ENCODE measurements at regions not wholly inside any gene's neighbourhood (a gene's known extent, or its start where the extent isn't known, plus 50 kb on each side); places are given as distances from the start of the nearest gene placed in this dataset.

GRCh38 chr21:23507501-23507900 lies 2099.8 kb downstream of the MRPL39 start:
- DNase-seq (no peak), ATAC-seq (ENCODE audit: low read depth) (no peak)
- in situ Hi-C loops (cut with MboI; ENCODE audit: low sequenced_read_pairs): no loop called here
- CTCF ChIA-PET: no interaction called here
- Histone ChIP-seq H3K56ac (ENCODE audit: extremely low read depth, insufficient read depth, low read length) (no peak overlapping the region), H3K4me3 (ENCODE audit: insufficient read depth, low read depth, low read length) (no peak overlapping the region), H3K36me3 (ENCODE audit: control insufficient read depth, insufficient read depth, low read length) (no peaks in the 10 kb centered on the region), H3K9me3 (ENCODE audit: control insufficient read depth, insufficient read depth, low read length) (peaks cover 4% of the 10 kb centered on the region; the same call in 1 of the 2 replicates), H3K27ac (ENCODE audit: insufficient read depth, low read length) (no peak overlapping the region), H2AK5ac (ENCODE audit: low read depth, low read length) (no peak overlapping the region), H3K9ac (ENCODE audit: low read depth, low read length) (no peak overlapping the region), H2BK20ac (ENCODE audit: low read depth, low read length) (no peak overlapping the region), H4K91ac (ENCODE audit: insufficient read depth, low read depth, low read length) (no peak overlapping the region), H3K4ac (ENCODE audit: low read depth, low read length) (no peak overlapping the region), H2BK120ac (ENCODE audit: low read depth, low read length) (no peak overlapping the region), H3K79me1 (ENCODE audit: low read depth in 1 of 2, low read length in 2 of 2) (no peaks in the 10 kb centered on the region), H3K14ac (replicated peaks; ENCODE audit: low read depth, low read length) (no peak overlapping the region), H2AK9ac (replicated peaks; ENCODE audit: low read depth, low read length, poor library complexity) (no peak overlapping the region), H2BK15ac (ENCODE audit: low read depth, low read length) (no peak overlapping the region), H3K9me1 (ENCODE audit: insufficient read depth, low read length) (no peaks in the 10 kb centered on the region), H3K27me3 (ENCODE audit: control insufficient read depth, insufficient read depth, low read length) (no peaks in the 10 kb centered on the region), H3K18ac (ENCODE audit: low read depth, low read length) (no peak overlapping the region), H2AFZ (replicated peaks; ENCODE audit: low read length, poor library complexity) (no peak overlapping the region), H3K4me2 (ENCODE audit: low read depth, low read length) (no peak overlapping the region), H3K4me1 (ENCODE audit: control insufficient read depth, insufficient read depth, low read length) (no peaks in the 10 kb centered on the region), H3K23ac (ENCODE audit: low read depth, low read length) (no peak overlapping the region), H4K20me1 (ENCODE audit: insufficient read depth, low read length) (no peaks in the 10 kb centered on the region), H4K5ac (ENCODE audit: low read depth, low read length) (no peak overlapping the region), H4K8ac (ENCODE audit: low read depth in 2 of 2, low read length in 2 of 2) (no peak overlapping the region), H2BK5ac (ENCODE audit: low read depth, low read length, poor library complexity, severe bottlenecking) (no peak overlapping the region)
- dilution Hi-C loops (cut with HindIII; ENCODE audit: low sequenced_read_pairs, unreplicated experiment): no loop called here
- TF ChIP-seq FOS (IDR thresholded peaks at IDR 0.05; ENCODE audit: low read depth, low read length) (no peak), CHD1 (IDR thresholded peaks at IDR 0.05; ENCODE audit: low read depth, low read length) (no peak), RAD21 (IDR thresholded peaks at IDR 0.05; ENCODE audit: low read length) (no peak), MXI1 (IDR thresholded peaks at IDR 0.05; ENCODE audit: borderline replicate concordance, low read depth, low read length) (no peak), NFE2L2 (IDR thresholded peaks at IDR 0.05; ENCODE audit: low read depth, low read length) (no peak), RFX5 (IDR thresholded peaks at IDR 0.05; ENCODE audit: low read depth, low read length) (no peak), SMC3 (IDR thresholded peaks at IDR 0.05; ENCODE audit: low read depth, low read length) (no peak), ELK1 (IDR thresholded peaks at IDR 0.05; ENCODE audit: borderline replicate concordance, low read depth, low read length) (no peak), POLR2A (IDR thresholded peaks at IDR 0.05; ENCODE audit: low read depth, low read length) (no peak)
- POLR2A ChIA-PET (ENCODE audit: unreplicated experiment): no interaction called here
- intact Hi-C loops (cut with micrococcal nuclease): no loop called here
- BruUV-seq (replicated peaks): no TSS peak
- no CpG with 5 or more reads among the region's 1 CpG for WGBS, 2 experiments (ENCODE audit: extremely low coverage in 2 of 2, insufficient read length in 1 of 2)

Data from IMR-90 (cell line).